ENCODE measurements at regions not wholly inside any gene's neighbourhood (a gene's known extent, or its start where the extent isn't known, plus 50 kb on each side); places are given as distances from the start of the nearest gene placed in this dataset.

GRCh38 chr6:88513471-88513870 is 347.3 kb upstream of the CNR1 start:
- TF ChIP-seq CTCF (IDR thresholded peaks at IDR 0.05): no peak
- TF ChIP-seq EZH2 (IDR thresholded peaks at IDR 0.05): no peak
- no peak for TF ChIP-seq EZH2phosphoT487 (IDR thresholded peaks at IDR 0.05)

Measured in neural progenitor cell (in vitro differentiated cells).